Kidney tubule cell (primary cell): ENCODE measurements at regions not wholly inside any gene's neighbourhood (a gene's known extent, or its start where the extent isn't known, plus 50 kb on each side); places are given as distances from the start of the nearest gene placed in this dataset.

Experiments
- DNase-seq: peaks from one replicate; pipeline ENCODE4 v3.0.0-alpha.2; 2018; ENCODE audit warnings: low spot score

GRCh38 chr11:106461148-106461691, 383.8 kb downstream of the AASDHPPT start:
- no peak for DNase-seq

- no peak for DNase-seq
Observed at GRCh38 chr11:106461839-106462545, 384.5 kb downstream of the AASDHPPT start.

GRCh38 chr11:106463154-106463553, 385.7 kb downstream of the AASDHPPT start:
- DNase-seq = no peak

- DNase-seq = no peak
Observed at GRCh38 chr11:106463796-106464201, 386.3 kb downstream of the AASDHPPT start.

DNA sequence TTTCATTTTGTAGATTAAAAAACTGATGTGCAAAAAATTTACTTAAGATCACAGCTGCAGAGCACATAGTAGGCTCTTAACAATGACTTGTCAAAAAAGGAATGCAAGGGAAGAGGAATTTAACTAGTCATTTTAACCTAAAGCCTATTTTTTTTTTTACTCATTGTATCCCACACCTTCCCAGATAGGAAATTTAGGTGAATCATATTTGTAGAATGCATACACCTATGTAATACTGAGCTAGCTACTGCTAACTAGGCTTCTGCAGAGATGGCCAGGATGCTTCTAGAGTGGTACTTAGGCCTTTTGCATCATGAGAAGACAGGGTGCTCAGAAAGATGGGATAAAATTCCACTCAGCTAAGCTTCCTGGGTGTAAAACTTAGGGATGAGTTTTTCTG, 387.3 kb downstream of the AASDHPPT start:
- DNase-seq = peak; percentile 14

DNA sequence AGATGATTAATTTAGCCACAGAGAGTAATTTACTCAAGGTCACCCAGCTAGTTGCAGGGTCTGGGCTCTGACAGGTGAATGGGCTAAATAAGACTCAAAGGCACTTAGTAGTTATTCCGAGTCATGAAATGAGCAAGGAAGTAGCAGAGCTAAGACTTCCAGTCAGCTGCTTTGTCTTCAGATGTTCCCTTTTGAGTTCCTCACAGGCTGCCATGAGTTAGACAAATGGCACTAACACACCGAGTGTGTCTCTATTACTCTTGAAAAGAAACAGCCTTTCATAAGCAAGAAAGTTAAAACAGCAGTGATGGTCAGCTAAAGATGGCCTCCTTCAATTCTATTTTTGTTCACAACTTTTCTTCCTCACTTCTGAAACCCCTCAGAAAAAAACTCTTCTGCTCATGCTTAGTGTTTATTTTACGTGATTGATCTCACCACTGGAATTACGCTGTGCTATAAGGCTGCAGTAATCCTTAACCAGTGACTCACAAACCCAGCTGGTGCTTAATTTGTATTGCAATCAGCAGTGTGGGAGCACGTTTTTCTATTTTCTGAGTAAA, 389.1 kb downstream of the AASDHPPT start:
- DNase-seq = peak; percentile 56

GRCh38 chr11:106467501-106467900, 390.0 kb downstream of the AASDHPPT start:
- no peak for DNase-seq

DNA sequence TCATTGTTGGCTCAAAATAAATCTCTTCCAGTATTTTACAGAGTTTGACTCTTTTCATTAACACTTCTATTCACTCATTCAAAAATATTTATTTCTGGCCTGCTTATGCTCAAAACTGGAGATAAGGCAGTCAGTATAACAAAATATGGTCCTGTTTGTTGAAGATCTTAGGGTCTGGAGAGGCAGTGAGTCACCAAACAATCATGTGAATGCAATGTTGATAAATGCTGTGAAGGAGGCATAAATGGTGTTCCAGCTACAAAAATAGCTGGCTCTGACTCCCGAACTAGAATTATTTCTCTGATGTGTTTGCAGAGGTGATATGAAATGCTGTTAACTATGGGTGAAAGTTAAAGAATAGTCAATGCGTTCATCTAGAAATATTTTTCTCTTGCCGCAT, 390.6 kb downstream of the AASDHPPT start:
- peak; percentile 4 for DNase-seq

DNA sequence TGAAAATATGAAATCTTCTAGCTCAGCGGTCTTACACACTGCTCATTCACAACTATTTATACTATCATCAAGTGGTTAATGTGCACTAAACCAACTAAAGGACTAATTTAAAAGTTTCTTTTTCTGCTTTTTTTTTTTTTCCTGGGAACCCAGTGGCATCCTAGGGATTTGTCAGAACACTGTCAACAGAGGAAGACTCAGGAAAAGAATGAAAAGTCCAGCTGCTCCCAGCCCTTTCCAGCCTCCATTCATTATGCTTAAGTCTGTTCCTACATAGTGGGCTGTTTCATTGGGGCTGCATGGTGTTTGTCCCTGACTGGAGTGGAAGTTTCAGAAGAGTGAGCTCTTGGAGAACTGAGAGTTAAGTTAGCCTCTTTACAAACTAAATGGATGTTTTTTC, 391.1 kb downstream of the AASDHPPT start:
- DNase-seq = no peak

GRCh38 chr11:106470230-106470629, 392.8 kb downstream of the AASDHPPT start:
- no peak for DNase-seq

- DNase-seq = no peak
Observed at GRCh38 chr11:106471276-106471675, 393.8 kb downstream of the AASDHPPT start.

DNA sequence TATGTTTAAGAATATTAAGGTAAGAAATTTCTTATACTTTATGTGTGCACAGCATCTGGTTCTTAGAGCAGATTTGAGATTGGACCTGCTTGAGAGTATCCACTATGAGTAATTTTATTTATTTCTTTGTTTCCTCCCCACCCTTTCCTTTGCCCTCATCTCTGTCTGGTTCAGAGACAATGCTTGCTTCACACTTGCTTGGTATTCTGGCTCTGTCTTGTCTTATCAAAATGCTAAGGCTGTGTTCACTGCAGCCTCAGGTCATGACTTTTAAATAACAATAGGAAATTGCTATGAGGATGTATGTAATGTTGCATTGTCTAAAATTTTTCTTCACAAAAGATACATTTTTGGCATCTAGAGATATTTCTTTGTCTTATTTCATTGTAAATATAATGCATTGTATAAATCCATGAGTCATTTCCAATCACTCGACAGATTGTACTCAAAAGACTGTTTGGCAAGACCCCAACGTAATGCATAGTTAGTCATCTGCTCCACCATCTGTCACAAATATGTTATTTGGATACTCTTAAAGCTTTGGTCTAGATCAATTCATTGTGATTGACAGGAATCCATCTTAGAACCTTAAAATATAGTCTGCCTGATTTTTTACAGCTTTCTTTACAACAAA, 395.7 kb downstream of the AASDHPPT start:
- DNase-seq = no peak

GRCh38 chr11:106474274-106474673, 396.8 kb downstream of the AASDHPPT start:
- DNase-seq = no peak

GRCh38 chr11:106475181-106475580, 397.7 kb downstream of the AASDHPPT start:
- no peak for DNase-seq

DNA sequence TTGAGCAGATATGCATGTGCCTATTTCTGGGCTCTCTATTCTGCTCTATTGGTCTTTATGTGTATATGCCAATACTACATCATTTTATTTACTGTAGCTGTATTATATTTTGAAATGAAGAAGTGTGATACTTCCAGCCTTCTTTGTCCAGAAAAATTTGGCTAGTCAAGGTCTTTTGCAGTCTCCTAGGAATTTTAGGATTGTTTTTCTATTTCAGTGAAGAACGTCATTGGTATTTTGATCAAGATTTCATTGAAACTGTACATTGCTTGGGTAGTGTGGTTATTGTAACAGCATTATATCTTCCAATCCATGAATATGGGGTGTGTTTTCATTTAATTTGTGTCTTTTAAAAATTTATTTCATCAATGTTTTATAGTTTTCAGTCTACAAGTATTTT, 400.3 kb downstream of the AASDHPPT start:
- no peak for DNase-seq

- no peak for DNase-seq
Observed at GRCh38 chr11:106479646-106480045, 402.2 kb downstream of the AASDHPPT start.

DNA sequence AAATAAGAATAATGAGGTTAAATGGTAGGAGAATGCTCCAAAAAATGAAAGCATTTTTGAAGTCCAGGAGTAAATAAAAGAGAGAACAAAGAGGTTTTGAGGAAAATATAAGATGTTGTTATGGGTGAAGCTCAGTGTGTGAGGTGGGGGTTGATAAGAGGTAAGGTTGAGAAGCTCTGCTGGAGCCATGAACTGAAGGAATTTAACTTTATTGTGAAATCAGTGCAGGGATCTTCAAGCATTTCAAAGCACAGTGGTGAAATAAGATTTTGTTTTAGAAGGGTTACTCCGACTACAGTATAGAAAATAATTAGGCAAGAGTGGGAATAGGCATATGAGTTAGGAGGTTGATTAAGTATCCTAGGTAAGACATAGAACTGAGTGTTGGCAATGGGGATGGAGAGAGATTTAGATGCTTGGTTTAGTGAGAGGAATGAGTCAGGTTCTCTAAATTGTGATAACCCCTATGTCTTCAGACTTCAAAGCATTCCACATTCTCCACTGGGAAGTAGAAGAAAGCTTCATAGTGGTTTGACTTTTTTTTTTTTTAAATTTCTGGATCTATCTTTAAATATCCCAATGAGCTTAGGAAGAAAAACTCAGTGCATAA, 403.2 kb downstream of the AASDHPPT start:
- peak; percentile 4 for DNase-seq

- DNase-seq = peak; percentile 50
Observed at GRCh38 chr11:106482917-106483785, 405.7 kb downstream of the AASDHPPT start.

- no peak for DNase-seq
Observed at GRCh38 chr11:106491751-106492150, 414.3 kb downstream of the AASDHPPT start.

- DNase-seq = no peak
Observed at GRCh38 chr11:106493751-106494150, 416.3 kb downstream of the AASDHPPT start.

DNA sequence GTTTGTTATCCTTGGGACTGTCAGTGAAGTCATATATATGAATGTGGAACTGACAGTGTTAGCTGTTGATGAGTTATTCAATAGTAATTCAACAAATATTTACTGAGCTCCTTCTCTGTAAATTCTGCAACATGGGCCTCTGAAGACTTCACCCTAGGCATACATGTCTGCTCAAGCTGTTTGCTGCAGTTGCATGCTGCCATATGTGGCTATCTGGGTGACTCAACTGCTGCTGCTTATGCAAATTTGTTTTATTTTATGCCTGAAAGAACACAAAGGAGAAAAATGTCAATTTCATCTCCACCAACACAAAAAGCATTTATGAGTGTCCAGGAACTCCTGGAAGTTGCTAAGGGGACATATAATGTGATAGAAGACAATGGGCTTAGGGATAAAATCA, 417.6 kb downstream of the AASDHPPT start:
- DNase-seq = peak; percentile 57

GRCh38 chr11:106496677-106497076, 419.2 kb downstream of the AASDHPPT start:
- DNase-seq = no peak
